ENCODE measurements at regions not wholly inside any gene's neighbourhood (a gene's known extent, or its start where the extent isn't known, plus 50 kb on each side); places are given as distances from the start of the nearest gene placed in this dataset.

- intact Hi-C loops (cut with DNase I; ENCODE audit: low total_unique reads) (no loop called here), in situ Hi-C loops (cut with MboI; ENCODE audit: low pct_ligation_motif_present in 1 of 4, low pct_unique_long_range_greater_than_20kb in 1 of 4, low sequenced_read_pairs in 3 of 4) (no loop called here)
- H3K4me3 ChIP-seq, result no peak overlapping the region
- no peak overlapping the region for H3K27ac ChIP-seq
- H3K9me3 ChIP-seq, result no peaks in the 10 kb centered on the region
- 91% methylated on average over 5 of the region's 5 CpGs; no CpG with 5 or more reads in 1 of the 2 donors for WGBS, 2 donors (ENCODE audit: low coverage in 1 of 2)
- H3K36me3 ChIP-seq, result no peaks in the 10 kb centered on the region
- peaks cover 14% of the 10 kb centered on the region for H3K27me3 ChIP-seq
- no peaks in the 10 kb centered on the region for H3K4me1 ChIP-seq
- no peak for DNase-seq
- TF ChIP-seq POLR2AphosphoS5 (IDR thresholded peaks at IDR 0.05) (no peak), CTCF (IDR thresholded peaks at IDR 0.05) (no peak)
Measured at GRCh38 chr5:133751846-133752245, 139.5 kb upstream of the FSTL4 start.

- H3K9me3 ChIP-seq, result no peaks in the 10 kb centered on the region
- H3K27me3 ChIP-seq, result peaks cover 10% of the 10 kb centered on the region
- no peak overlapping the region for H3K4me3 ChIP-seq
- in situ Hi-C loops (cut with MboI; ENCODE audit: low pct_ligation_motif_present in 1 of 4, low pct_unique_long_range_greater_than_20kb in 1 of 4, low sequenced_read_pairs in 3 of 4), result no loop called here
- no peaks in the 10 kb centered on the region for H3K4me1 ChIP-seq
- intact Hi-C loops (cut with DNase I; ENCODE audit: low total_unique reads), result no loop called here
- DNase-seq, result no peak
- H3K27ac ChIP-seq, result no peak overlapping the region
- TF ChIP-seq EP300 (IDR thresholded peaks at IDR 0.05; ENCODE audit: low read depth) (no peak), POLR2AphosphoS5 (IDR thresholded peaks at IDR 0.05) (no peak), CTCF (IDR thresholded peaks at IDR 0.05) (no peak), POLR2A (IDR thresholded peaks at IDR 0.05) (no peak)
- 86 to 90% methylated on average over 7 of the region's 7 CpGs for WGBS, 2 donors (ENCODE audit: low coverage in 1 of 2)
- H3K36me3 ChIP-seq, result no peaks in the 10 kb centered on the region
Measured at GRCh38 chr5:133751421-133751820, 139.1 kb upstream of the FSTL4 start.

- Histone ChIP-seq H3K36me3 (no peaks in the 10 kb centered on the region), H3K9me3 (no peaks in the 10 kb centered on the region), H3K4me1 (no peaks in the 10 kb centered on the region), H3K4me3 (no peak overlapping the region), H3K27me3 (peaks cover 4% of the 10 kb centered on the region), H3K27ac (no peak overlapping the region)
- no peak for TF ChIP-seq POLR2AphosphoS5 (IDR thresholded peaks at IDR 0.05)
- TF ChIP-seq POLR2A (IDR thresholded peaks at IDR 0.05), result no peak
- TF ChIP-seq CTCF (IDR thresholded peaks at IDR 0.05), result no peak
- no peak for TF ChIP-seq EP300 (IDR thresholded peaks at IDR 0.05; ENCODE audit: low read depth)
- WGBS, 2 donors (ENCODE audit: low coverage in 1 of 2), result 98 to 100% methylated on average over 2 to 5 of the region's 5 CpGs
- no peak for DNase-seq
- intact Hi-C loops (cut with DNase I; ENCODE audit: low total_unique reads) (no loop called here), in situ Hi-C loops (cut with MboI; ENCODE audit: low pct_ligation_motif_present in 1 of 4, low pct_unique_long_range_greater_than_20kb in 1 of 4, low sequenced_read_pairs in 3 of 4) (no loop called here)
Measured at GRCh38 chr5:133750856-133751255, 138.5 kb upstream of the FSTL4 start.

GRCh38 chr5:133750356-133750755, 138.0 kb upstream of the FSTL4 start:
- in situ Hi-C loops (cut with MboI; ENCODE audit: low pct_ligation_motif_present in 1 of 4, low pct_unique_long_range_greater_than_20kb in 1 of 4, low sequenced_read_pairs in 3 of 4) (no loop called here), intact Hi-C loops (cut with DNase I; ENCODE audit: low total_unique reads) (no loop called here)
- 89% methylated on average over 9 of the region's 9 CpGs; no CpG with 5 or more reads in 1 of the 2 donors for WGBS, 2 donors (ENCODE audit: low coverage in 1 of 2)

More at GRCh38 chr5:133750356-133750755, 138.0 kb upstream of the FSTL4 start:
- no peak for DNase-seq
- Histone ChIP-seq H3K27ac (no peak overlapping the region), H3K4me3 (no peak overlapping the region), H3K9me3 (no peaks in the 10 kb centered on the region), H3K4me1 (no peaks in the 10 kb centered on the region), H3K27me3 (peaks cover 4% of the 10 kb centered on the region), H3K36me3 (no peaks in the 10 kb centered on the region)
- TF ChIP-seq CTCF (IDR thresholded peaks at IDR 0.05) (no peak), POLR2AphosphoS5 (IDR thresholded peaks at IDR 0.05) (no peak), POLR2A (IDR thresholded peaks at IDR 0.05) (no peak), EP300 (IDR thresholded peaks at IDR 0.05; ENCODE audit: low read depth) (no peak)
